H1 (cell line): ENCODE measurements at regions not wholly inside any gene's neighbourhood (a gene's known extent, or its start where the extent isn't known, plus 50 kb on each side); places are given as distances from the start of the nearest gene placed in this dataset.

Experiments
- CTCF ChIA-PET: fragments of 300-600 bp; sonication (Branson Sonifier 250); formaldehyde crosslinking; loops from one replicate; lab custom pipeline; 2021; ENCODE audit not compliant: partially characterized antibody; lab: Charles Lee
- POLR2A ChIA-PET: fragments of 300-600 bp; sonication (Branson Sonifier 250); formaldehyde crosslinking; loops from one replicate; lab custom pipeline; 2021; ENCODE audit warnings: inconsistent platforms; ENCODE audit not compliant: partially characterized antibody; lab: Charles Lee
- DNase-seq, 2 experiments: peaks; one replicate each; pipeline versions ENCODE4 v3.0.0 to v3.0.0-alpha.2; 2010 to 2022; ENCODE audit warnings: low spot score in 2 of 2, low read depth in 1 of 2, mixed read lengths in 1 of 2
- FAIRE-seq: peaks from 2 replicates; lab custom pipeline; 2011; peaks lifted over from hg19 to GRCh38; lab: Jason Lieb, UNC
- H2AFZ ChIP-seq: 2 replicates; pipeline ENCODE4 v1.8.1; 2012; ENCODE audit warnings: low read length, inconsistent platforms
- H2AK5ac ChIP-seq: 2 replicates; pipeline ENCODE4 v1.6.1; 2013; ENCODE audit warnings: low read depth, low read length
- H2BK120ac ChIP-seq: replicated peaks from 2 replicates; pipeline ENCODE3; 2013; ENCODE audit warnings: low read depth, low read length, inconsistent platforms
- H2BK12ac ChIP-seq: 2 replicates; pipeline ENCODE4 v1.6.1; 2013; ENCODE audit warnings: low read depth, low read length
- H2BK15ac ChIP-seq: 2 replicates; pipeline ENCODE4 v1.6.1; 2013; ENCODE audit warnings: low read length
- H2BK20ac ChIP-seq: 2 replicates; pipeline ENCODE4 v1.6.1; 2013; ENCODE audit warnings: low read length
- H2BK5ac ChIP-seq: 2 replicates; pipeline ENCODE4 v1.6.1; 2013; ENCODE audit warnings: low read depth, low read length
- H3K14ac ChIP-seq: 2 replicates; pipeline ENCODE4 v1.6.1; 2013; ENCODE audit warnings: inconsistent platforms; ENCODE audit not compliant: insufficient read length
- H3K18ac ChIP-seq: 2 replicates; pipeline ENCODE4 v1.6.1; 2013; ENCODE audit warnings: low read length; ENCODE audit errors: extremely low read depth
- H3K23ac ChIP-seq: 2 replicates; pipeline ENCODE4 v1.6.1; 2013; ENCODE audit warnings: inconsistent platforms; ENCODE audit not compliant: insufficient read length
- H3K23me2 ChIP-seq: 2 replicates; pipeline ENCODE4 v1.6.1; 2013; ENCODE audit warnings: low read depth, low read length
- H3K27ac ChIP-seq: 2 replicates; pipeline ENCODE4 v1.6.1; 2011; ENCODE audit warnings: low read depth, low read length, inconsistent platforms
- H3K27me3 ChIP-seq, 4 experiments: replicated peaks in 1 of 4; 1 replicate in 1 of 4; 2 replicates in 3 of 4; pipeline versions ENCODE4 v1.6.1 to v1.8.1; 2011 to 2013; ENCODE audit warnings: low read length in 3 of 4, mild to moderate bottlenecking in 3 of 4, inconsistent platforms in 2 of 4, mixed read lengths in 2 of 4, moderate library complexity in 1 of 4; ENCODE audit not compliant: control insufficient read depth in 3 of 4, insufficient read depth in 3 of 4; ENCODE audit errors: extremely low read depth in 1 of 4
- H3K36me3 ChIP-seq, 4 experiments: 2 replicates each; pipeline versions ENCODE4 v1.6.1 to v1.8.1; 2011 to 2013; ENCODE audit warnings: mild to moderate bottlenecking in 4 of 4, low read length in 3 of 4, moderate library complexity in 2 of 4, control low read depth in 1 of 4, inconsistent platforms in 1 of 4; ENCODE audit not compliant: insufficient read depth in 4 of 4, control insufficient read depth in 2 of 4
- H3K4ac ChIP-seq: replicated peaks from 2 replicates; pipeline ENCODE3; 2013; ENCODE audit warnings: low read length, low read depth, mixed read lengths, inconsistent platforms; ENCODE audit not compliant: insufficient read length
- H3K4me1 ChIP-seq, 4 experiments: replicated peaks in 1 of 4; 1 replicate in 1 of 4; 2 replicates in 3 of 4; pipeline versions ENCODE4 v1.6.1 to v1.8.1; 2011 to 2013; ENCODE audit warnings: low read length in 3 of 4, inconsistent platforms in 2 of 4, mixed read lengths in 1 of 4; ENCODE audit not compliant: insufficient read depth in 4 of 4, control insufficient read depth in 3 of 4
- H3K4me2 ChIP-seq, 2 experiments: 2 replicates each; pipeline versions ENCODE4 v1.6.1 to v1.8.1; 2011 to 2013; ENCODE audit warnings: low read depth in 2 of 2, low read length in 2 of 2, control low read depth in 1 of 2, inconsistent platforms in 1 of 2, mild to moderate bottlenecking in 1 of 2; ENCODE audit not compliant: insufficient read depth in 1 of 2
- H3K4me3 ChIP-seq, 4 experiments: fragments of 200-600, 300-600 bp in 1 of 4; sonication (generic), shearing (Covaris generic), sonication (Bioruptor Twin) in 1 of 4; 2 replicates each; pipeline versions ENCODE4 v1.5.1 to v1.8.1; 2011 to 2016; ENCODE audit warnings: low read length in 4 of 4, low read depth in 3 of 4, control low read depth in 2 of 4, inconsistent platforms in 2 of 4, mild to moderate bottlenecking in 2 of 4, mixed read lengths in 1 of 4, moderate library complexity in 1 of 4; ENCODE audit not compliant: insufficient read depth in 2 of 4; ENCODE audit errors: extremely low read depth in 1 of 4
- H3K56ac ChIP-seq: replicated peaks from 2 replicates; pipeline ENCODE3; 2013; ENCODE audit warnings: low read depth, mild to moderate bottlenecking, mixed read lengths, low read length, inconsistent platforms; ENCODE audit not compliant: insufficient read length
- H3K79me1 ChIP-seq: 2 replicates; pipeline ENCODE4 v1.6.1; 2013; ENCODE audit warnings: low read depth, low read length, control low read depth
- H3K79me2 ChIP-seq, 2 experiments: 2 replicates each; pipeline versions ENCODE4 v1.6.1 to v1.8.1; 2012 to 2013; ENCODE audit warnings: low read length in 2 of 2, mild to moderate bottlenecking in 2 of 2, inconsistent platforms in 1 of 2; ENCODE audit not compliant: insufficient read depth in 2 of 2, control insufficient read depth in 1 of 2
- H3K9ac ChIP-seq, 4 experiments: replicated peaks in 1 of 4; 1 replicate in 1 of 4; 2 replicates in 3 of 4; pipeline versions ENCODE4 v1.6.1 to v1.8.1; 2011 to 2013; ENCODE audit warnings: low read depth in 3 of 4, low read length in 3 of 4, control low read depth in 2 of 4, mild to moderate bottlenecking in 2 of 4, moderate library complexity in 2 of 4, inconsistent platforms in 1 of 4; ENCODE audit errors: extremely low read depth in 1 of 4
- H3K9me3 ChIP-seq, 2 experiments: 2 replicates each; pipeline versions ENCODE4 v1.6.1 to v1.8.1; 2012 to 2013; ENCODE audit warnings: mild to moderate bottlenecking in 2 of 2, moderate library complexity in 2 of 2, control low read depth in 1 of 2, inconsistent platforms in 1 of 2, low read depth in 1 of 2, low read length in 1 of 2, mixed read lengths in 1 of 2; ENCODE audit not compliant: insufficient read depth in 2 of 2
- H4K20me1 ChIP-seq, 2 experiments: replicated peaks in 1 of 2; 2 replicates each; pipeline versions ENCODE3 to v1.8.1; 2011 to 2013; ENCODE audit warnings: inconsistent platforms in 2 of 2, low read length in 2 of 2, mild to moderate bottlenecking in 1 of 2; ENCODE audit not compliant: insufficient read depth in 2 of 2, control insufficient read depth in 1 of 2
- H4K5ac ChIP-seq: 2 replicates; pipeline ENCODE4 v1.6.1; 2013; ENCODE audit warnings: low read length, low read depth, mixed read lengths, inconsistent platforms; ENCODE audit not compliant: insufficient read length
- H4K8ac ChIP-seq: 2 replicates; pipeline ENCODE4 v1.8.0; 2013; ENCODE audit warnings: mild to moderate bottlenecking, moderate library complexity, low read length, inconsistent platforms; ENCODE audit not compliant: insufficient read depth; ENCODE audit errors: extremely low read depth
- H4K91ac ChIP-seq: replicated peaks from 2 replicates; pipeline ENCODE3; 2013; ENCODE audit warnings: low read length, mixed read lengths, inconsistent platforms; ENCODE audit not compliant: insufficient read length
- CTCF ChIP-seq, 3 experiments: IDR thresholded peaks; 1 replicate in 2 of 3; 2 replicates in 1 of 3; pipeline versions ENCODE4 v1.5.1 to v1.6.1; 2011; ENCODE audit warnings: low read length in 3 of 3, mild to moderate bottlenecking in 3 of 3, inconsistent platforms in 2 of 3, low read depth in 1 of 3, moderate library complexity in 1 of 3; ENCODE audit not compliant: insufficient read depth in 1 of 3; ENCODE audit errors: control extremely low read depth in 1 of 3
- EZH2 ChIP-seq: fragments of 200-600 bp; sonication (generic); IDR thresholded peaks from 2 replicates; pipeline ENCODE4 v1.7.1; 2012; ENCODE audit warnings: low read depth, mild to moderate bottlenecking, moderate library complexity, low read length, inconsistent platforms; ENCODE audit not compliant: severe bottlenecking
- JUND ChIP-seq: IDR thresholded peaks from 2 replicates; pipeline ENCODE4 v1.6.1; 2011; ENCODE audit warnings: mild to moderate bottlenecking, improper control_type of control experiment, low read length
- NRF1 ChIP-seq: IDR thresholded peaks from 2 replicates; pipeline ENCODE4 v1.6.1; 2011; ENCODE audit warnings: mild to moderate bottlenecking, low read depth, low read length, improper control_type of control experiment
- RAD21 ChIP-seq, 2 experiments: IDR thresholded peaks in 1 of 2; conservative IDR thresholded peaks in 1 of 2; 2 replicates each; pipeline ENCODE4 v1.6.1; 2011; ENCODE audit warnings: low read depth in 2 of 2, low read length in 2 of 2, improper control_type of control experiment in 1 of 2, inconsistent platforms in 1 of 2, mild to moderate bottlenecking in 1 of 2, moderate library complexity in 1 of 2
- SAP30 ChIP-seq: fragments of 300-600 bp; sonication (generic); IDR thresholded peaks from 2 replicates; pipeline ENCODE4 v1.7.1; 2012; ENCODE audit warnings: low read length, moderate library complexity, mild to moderate bottlenecking, inconsistent platforms; ENCODE audit not compliant: insufficient read depth, insufficient replicate concordance
- SUZ12 ChIP-seq: fragments of 200-600 bp; sonication (generic); IDR thresholded peaks from 2 replicates; pipeline ENCODE4 v1.6.1; 2012; ENCODE audit warnings: mild to moderate bottlenecking, inconsistent platforms, low read length, moderate library complexity, mixed read lengths
- WGBS, 2 experiments: shearing (Covaris generic) in 1 of 2; methylation state at CpG; one replicate each; pipeline versions ENCODE4 v1.1.6 to v1.1.7; 2013 to 2015; ENCODE audit warnings: low lambda C conversion rate in 2 of 2, mixed read lengths in 2 of 2, inconsistent platforms in 1 of 2, low coverage in 1 of 2, missing lambda C conversion rate in 1 of 2; ENCODE audit not compliant: insufficient replicate concordance in 2 of 2, insufficient coverage in 1 of 2, insufficient read length in 1 of 2; ENCODE audit errors: extremely low coverage in 1 of 2, missing lambda C conversion rate in 1 of 2; 5-methylcytosine and 5-hydroxymethylcytosine counted together

- H3K27me3 ChIP-seq, result peaks cover 62 to 92% (median 86%) of the 10 kb centered on the region in 4 experiments
- H3K9ac ChIP-seq, result no peak overlapping the region; a peak in 1 of 7 replicates
- H3K4ac ChIP-seq, result no peak overlapping the region
- FAIRE-seq, result peak; percentile 82
- H3K4me3 ChIP-seq, result peak overlapping the region in 2 of 4 experiments; percentile 5 to 36; a peak in 3 of 8 replicates
- no peak overlapping the region for H3K14ac ChIP-seq
- H2BK20ac ChIP-seq, result no peak overlapping the region
- no peaks in the 10 kb centered on the region for H3K79me2 ChIP-seq
- 20% methylated on average over 6 of the region's 6 CpGs; no CpG with 5 or more reads in 1 of the 2 experiments for WGBS, 2 experiments
- no peak overlapping the region for H2AFZ ChIP-seq
- H4K20me1 ChIP-seq, result peaks cover 0 to under 1% of the 10 kb centered on the region in 2 experiments
- no peak overlapping the region for H2BK120ac ChIP-seq
- peak overlapping the region; percentile 54 to 60 for H3K4me2 ChIP-seq
- H3K36me3 ChIP-seq, result no peaks in the 10 kb centered on the region
- H3K4me1 ChIP-seq, result peaks cover 37 to 49% (median 39%) of the 10 kb centered on the region in 4 experiments
- H3K79me1 ChIP-seq, result no peaks in the 10 kb centered on the region
- peak in 1 of 2 experiments; percentile 82 for DNase-seq
- peak; percentile 75 to 80 for TF ChIP-seq RAD21 (IDR thresholded peaks at IDR 0.05 in 1 of 2, conservative IDR thresholded peaks at IDR 0.05 in 1 of 2; ENCODE audit: low read depth in 2 of 2, low read length in 2 of 2)
- TF ChIP-seq EZH2, result no peak
- peak; percentile 85 to 91 (median 88) for TF ChIP-seq CTCF (IDR thresholded peaks at IDR 0.05; ENCODE audit: control extremely low read depth in 1 of 3, insufficient read depth in 1 of 3, low read depth in 1 of 3, low read length in 3 of 3)
- no peak for TF ChIP-seq JUND
- TF ChIP-seq SUZ12, result no peak
- TF ChIP-seq SAP30, result no peak
- no peak for TF ChIP-seq NRF1
- ChIA-PET POLR2A (interaction anchor here (1.0 kb wide), 1 partner anchor 284 kb away, joined by 3 read pairs; no protein-coding TSS in a partner anchor), CTCF (interaction anchor here (0.5 to 13.9 kb wide), 41 partner anchors 17 to 1357 kb away, joined by 3 to 317 read pairs (median 5); partner anchors contain the start of gene LBX1)
- no peak overlapping the region for H3K56ac ChIP-seq
- H2BK15ac ChIP-seq, result no peak overlapping the region
- H3K9me3 ChIP-seq, result no peaks in the 10 kb centered on the region
- no peak overlapping the region for H4K91ac ChIP-seq
- H3K27ac ChIP-seq, result no peak overlapping the region
- H3K23me2 ChIP-seq, result peaks cover 17% of the 10 kb centered on the region; the same call in 1 of the 2 replicates
- H3K23ac ChIP-seq, result no peak overlapping the region
- H2BK12ac ChIP-seq, result 0 out of 2 replicates have a peak overlapping the region, but pooled peaks have one; percentile 33
- H4K8ac ChIP-seq, result no peak overlapping the region
- no peak overlapping the region for H2AK5ac ChIP-seq
- no peak overlapping the region for H2BK5ac ChIP-seq
- H3K18ac ChIP-seq, result no peak overlapping the region
- no peak overlapping the region for H4K5ac ChIP-seq
These were observed 58.9 kb upstream of the LBX1 start for GRCh38 chr10:101287997-101288635.
